ELF-1 (cell line): ENCODE measurements at regions not wholly inside any gene's neighbourhood (a gene's known extent, or its start where the extent isn't known, plus 50 kb on each side); places are given as distances from the start of the nearest gene placed in this dataset.

Source experiments
- DNase-seq: peaks from one replicate; pipeline ENCODE4 v3.0.0-alpha.2; 2016; ENCODE audit warnings: low read depth, low spot score

DNA sequence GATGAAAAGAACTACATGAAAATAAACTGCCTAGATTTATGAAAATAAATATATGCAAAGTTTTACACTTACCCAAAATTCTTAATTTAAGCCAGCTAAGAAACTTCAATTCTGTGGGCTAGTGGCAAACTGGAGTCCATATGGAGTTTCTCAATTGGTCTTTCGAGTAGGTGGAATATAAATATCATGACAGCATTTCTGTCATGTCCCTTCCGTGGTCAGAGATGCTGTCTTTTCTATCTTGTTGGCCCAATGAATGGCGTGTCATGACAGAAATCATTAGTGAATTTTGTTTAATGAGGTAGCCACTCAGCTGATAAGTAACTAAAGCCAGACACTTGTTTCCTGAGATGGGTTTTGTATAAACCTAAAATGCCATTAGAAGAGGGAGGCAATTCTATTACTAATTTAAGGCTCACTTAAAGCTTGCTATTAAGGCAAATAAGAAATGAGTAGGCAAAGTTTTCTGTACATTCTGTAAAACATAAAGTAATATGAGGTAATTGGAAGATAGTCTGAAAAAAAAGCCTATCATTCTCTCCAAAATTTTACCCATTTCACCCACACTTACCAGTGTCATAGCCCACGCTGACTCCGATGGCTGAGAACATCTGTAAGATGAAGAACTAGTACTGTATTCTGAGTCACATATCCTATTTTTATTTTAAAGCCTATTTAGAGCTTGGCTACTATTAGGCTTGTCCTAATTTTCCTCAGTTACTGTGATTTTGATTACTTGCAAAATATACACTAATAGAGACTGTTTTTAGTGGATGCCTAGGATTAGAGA is 419.3 kb upstream of the MEF2C start:
- DNase-seq = no peak

DNA sequence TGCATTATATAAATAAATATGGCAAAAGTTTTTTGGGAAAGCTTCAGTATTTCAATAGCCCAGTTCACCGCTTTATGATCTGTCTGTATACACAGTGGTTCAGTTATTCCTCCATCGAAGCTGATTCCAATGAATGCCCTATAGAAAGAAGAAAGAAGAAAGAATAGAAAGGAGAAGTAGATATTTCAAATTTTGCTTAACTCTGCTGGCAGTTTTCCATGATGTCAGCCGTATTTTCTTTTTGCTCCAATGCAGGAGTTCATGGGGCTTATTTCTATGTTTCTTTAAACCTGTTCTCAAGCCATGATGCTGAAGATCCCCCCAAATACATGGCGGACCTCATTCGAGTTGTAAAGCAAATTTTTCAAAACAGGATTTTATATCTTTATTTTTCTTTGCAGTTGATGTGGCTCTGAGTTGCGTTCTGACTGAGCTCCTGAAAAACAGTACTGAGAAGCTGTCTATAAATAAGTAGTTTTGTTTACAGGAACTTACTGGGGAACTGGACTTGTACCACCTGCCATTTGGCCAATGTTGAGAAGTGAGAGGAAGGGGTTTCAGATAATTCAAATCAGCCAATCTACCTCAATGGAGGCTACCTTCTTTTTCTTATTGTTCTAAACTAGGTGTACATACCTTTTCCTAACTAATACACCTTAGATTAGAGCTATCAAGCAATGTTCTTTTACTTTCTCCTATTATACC is 418.5 kb upstream of the MEF2C start:
- no peak for DNase-seq

DNA sequence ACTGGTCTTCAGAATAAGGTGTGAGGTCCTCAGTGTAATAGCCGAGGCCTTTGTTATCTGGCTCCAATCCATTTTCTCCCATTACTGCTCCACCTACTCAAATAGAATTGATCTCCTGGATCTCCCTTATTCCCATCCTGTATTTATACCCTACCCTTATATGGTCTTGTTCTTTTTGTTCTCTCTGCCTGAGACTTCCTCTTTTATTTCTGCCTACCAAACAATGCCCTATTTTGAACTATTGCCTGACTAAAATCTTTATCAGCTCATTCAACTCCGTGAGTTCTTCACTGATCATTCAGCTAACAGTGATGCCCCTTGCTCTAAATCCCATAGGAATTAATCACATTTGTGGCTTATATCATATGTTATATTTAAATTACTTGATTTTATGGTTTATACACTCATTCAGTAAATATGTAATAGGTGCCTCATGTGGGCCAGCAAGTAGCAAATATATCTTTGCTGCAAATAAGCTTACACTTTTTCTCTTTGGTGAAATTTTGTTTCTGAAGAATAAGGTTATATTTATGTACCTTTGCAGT is 417.5 kb upstream of the MEF2C start:
- no peak for DNase-seq

DNA sequence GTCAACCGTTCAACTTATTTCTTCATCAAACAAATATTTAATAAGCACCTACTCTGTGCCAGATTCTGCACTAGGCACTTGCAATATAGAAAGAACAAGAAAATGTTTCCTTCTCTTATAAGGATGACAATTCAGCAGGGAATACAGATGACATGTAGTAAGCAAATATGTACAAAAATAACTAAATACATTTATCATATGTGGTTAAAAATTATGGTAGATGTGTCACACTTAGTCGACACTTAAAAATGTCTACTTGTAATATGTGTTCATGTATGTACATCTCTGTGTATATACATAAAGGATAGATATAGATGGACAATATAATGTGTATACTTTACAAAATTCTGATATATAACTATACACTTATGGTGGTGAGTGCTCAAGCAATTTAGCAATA is 417.0 kb upstream of the MEF2C start:
- no peak for DNase-seq

DNA sequence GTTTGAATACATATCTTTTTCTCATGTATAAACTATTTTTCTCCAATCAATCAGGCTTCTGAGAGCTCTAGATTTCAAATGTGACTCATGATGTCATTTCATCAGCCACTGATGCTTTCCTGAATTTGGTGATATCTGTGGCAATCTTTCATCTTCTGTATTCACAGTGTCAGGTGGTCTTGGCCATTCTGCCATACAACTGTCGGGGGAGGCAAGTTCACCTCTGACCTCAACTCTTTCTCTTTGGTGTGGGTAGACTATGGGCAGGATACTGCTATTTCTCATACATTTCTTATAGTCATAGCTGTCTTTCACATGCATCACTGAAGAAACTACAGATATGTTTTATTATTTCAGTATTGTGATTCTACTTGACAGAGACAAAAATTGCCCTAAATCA is 414.1 kb upstream of the MEF2C start:
- DNase-seq = no peak

DNA sequence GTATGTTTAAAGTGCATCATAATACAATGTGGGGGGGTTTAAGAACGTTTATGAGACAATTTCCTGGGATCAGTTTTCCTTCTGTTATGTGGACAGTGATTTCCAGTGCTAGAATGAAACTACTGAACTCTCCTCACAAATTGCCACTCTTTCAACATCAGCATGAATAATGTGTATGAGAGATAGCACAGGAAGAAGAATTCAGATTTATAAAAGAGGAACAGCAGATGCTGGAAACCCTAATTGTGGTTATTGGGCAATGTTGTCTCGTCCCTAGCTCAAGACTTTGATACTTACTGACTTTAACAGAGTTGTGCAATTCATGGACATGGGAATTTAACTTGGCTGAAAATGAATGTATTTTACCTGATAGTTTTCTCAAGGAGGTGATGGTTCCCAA is 410.8 kb upstream of the MEF2C start:
- DNase-seq = no peak

DNA sequence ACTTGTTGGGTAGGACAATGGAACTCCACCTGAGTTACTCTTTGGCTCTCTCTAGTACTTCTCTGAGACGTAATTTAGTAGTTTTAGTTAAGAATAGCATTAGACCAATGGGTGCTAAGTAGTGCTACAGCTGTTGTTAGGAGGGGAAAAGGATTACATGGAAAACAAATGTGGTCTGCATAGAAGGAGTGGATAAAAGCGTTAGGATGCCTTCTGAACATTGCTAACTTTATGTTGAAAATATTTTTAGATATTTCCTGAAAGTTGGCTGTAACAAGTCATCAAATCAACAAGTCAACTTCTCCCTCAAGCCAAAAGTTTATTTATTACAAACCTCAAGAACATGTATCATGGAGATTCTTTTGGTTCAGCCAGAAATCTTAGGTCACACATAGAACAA is 409.5 kb upstream of the MEF2C start:
- no peak for DNase-seq

DNA sequence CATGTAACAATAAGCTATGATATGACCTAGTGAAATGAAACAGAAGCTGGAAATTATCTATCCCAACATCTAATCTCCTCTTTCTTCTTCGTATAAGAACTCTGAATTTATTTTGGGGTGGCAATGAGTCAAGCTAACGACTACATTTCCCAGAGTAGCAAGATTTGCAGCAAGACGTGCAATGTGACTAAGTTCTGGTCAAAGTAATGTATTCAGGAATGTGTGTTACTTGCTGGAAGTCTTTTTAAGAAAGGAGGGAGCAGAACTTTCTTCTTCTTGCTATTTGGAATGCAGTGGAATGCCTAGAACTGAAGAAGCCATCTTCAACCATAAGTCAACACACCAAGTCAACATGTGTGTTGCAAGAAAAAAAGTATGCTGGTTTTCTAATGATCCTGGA is 406.6 kb upstream of the MEF2C start:
- no peak for DNase-seq

DNA sequence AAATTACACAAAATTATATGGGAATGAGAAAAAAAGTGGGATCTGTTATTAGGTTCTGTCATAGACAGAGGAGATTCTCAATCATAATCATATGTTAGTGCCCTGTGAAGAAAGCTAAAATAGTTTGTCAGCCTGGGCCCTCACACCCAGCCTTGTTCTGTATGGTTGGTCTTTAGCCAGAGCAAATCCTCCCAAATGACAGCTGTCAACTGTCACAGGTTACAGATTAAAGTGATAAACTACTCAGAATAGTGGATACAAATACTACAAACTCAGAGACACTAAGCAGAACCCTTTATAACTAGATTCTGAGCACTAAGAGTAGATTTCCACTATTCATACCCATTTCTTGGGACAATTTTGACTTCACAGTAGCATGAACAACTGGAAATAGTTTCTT is 405.0 kb upstream of the MEF2C start:
- no peak for DNase-seq

DNA sequence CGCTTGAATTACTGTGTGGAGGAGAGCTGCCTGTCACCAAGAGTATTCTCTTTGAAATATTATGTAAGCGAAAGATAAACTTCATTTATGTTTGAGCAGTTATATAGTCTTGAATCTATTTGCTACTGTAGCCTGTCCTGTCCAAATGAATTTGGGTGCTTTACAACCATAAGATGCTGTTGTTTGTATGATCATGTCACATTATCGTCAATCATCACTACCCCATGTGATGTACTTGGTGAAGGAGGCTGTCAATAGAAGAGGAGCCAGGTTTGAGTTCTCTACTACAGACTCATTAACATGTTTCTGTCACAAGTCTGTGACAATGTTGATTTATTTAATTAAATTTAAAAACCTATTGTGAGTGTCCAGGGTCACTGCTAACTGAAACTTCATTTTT is 403.3 kb upstream of the MEF2C start:
- DNase-seq = no peak

DNA sequence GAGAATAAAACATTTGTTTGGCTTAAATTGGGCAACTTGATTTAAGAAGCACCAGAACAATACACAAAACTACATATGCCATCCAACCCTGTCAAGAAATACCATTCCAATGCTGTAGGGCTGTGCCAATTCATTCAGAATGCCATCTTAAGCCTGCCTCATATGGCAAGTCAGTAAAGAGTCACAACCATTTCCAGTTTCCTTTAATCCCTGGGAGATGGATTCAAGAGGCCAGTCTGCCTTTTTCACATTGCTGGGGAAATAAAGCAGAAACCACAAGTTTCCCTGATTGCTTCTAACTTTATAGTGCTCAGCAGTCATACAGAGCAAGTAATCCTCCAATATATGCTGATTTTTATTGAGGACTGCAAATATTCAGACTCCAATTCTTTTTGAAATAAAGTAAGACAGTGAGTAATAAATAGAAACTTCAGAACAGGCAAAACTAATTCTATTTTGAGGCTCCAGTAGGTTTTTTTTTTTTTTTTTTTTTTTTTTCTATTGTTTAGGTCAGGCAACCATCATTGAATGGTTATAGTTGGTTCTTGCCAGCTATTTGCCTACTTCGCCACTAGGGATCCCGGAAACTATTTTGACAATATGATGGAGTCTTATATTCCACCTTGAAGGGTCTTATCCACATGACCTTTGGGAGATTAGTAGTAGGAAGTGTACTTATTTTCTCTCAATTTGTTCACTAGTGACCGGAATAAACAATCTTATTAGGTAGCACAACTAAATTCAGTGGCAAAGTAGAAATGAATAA is 400.9 kb upstream of the MEF2C start:
- no peak for DNase-seq

DNA sequence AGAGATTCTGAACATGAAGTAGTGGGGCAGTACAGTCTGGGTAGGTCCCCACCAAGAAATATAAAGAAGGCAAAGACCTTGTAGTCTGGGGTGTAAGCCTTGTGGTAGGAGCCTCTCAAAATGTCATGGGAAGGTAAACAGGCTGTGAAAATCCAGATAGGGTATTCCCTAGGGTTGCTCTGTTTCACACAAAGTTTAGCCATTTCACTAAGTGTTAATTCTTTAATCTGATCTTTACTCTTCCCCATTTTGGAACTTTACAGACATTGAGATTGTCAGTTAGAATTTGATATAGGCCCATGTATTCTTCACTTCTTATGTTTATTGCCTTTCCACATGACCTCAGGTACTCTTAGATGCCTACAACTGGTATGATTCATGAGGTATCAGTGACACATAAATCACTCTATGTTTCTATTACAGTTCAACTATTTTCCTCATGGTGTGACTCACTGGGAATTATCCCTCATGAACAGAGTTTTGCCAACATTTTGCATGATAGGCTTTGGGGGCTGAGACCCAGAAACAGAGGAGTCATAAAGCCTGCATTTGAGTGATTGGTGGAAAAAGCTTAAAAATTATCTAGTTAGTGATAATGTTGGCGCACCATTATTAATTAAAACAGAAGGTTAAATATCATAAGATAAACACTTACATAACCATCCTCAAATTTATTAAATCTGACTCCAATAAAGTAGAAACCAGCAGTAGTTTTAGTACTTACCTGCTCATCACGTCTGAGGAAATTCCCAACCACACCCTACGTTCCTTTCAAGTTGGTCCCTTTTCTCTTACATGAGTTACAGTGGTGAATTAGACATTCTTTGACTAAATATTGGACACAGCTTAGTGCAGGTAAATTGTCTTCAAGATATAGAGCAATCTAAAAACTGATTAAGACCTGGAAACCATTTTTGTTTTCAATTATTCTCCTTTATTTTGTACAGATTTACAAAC is 399.8 kb upstream of the MEF2C start:
- no peak for DNase-seq

DNA sequence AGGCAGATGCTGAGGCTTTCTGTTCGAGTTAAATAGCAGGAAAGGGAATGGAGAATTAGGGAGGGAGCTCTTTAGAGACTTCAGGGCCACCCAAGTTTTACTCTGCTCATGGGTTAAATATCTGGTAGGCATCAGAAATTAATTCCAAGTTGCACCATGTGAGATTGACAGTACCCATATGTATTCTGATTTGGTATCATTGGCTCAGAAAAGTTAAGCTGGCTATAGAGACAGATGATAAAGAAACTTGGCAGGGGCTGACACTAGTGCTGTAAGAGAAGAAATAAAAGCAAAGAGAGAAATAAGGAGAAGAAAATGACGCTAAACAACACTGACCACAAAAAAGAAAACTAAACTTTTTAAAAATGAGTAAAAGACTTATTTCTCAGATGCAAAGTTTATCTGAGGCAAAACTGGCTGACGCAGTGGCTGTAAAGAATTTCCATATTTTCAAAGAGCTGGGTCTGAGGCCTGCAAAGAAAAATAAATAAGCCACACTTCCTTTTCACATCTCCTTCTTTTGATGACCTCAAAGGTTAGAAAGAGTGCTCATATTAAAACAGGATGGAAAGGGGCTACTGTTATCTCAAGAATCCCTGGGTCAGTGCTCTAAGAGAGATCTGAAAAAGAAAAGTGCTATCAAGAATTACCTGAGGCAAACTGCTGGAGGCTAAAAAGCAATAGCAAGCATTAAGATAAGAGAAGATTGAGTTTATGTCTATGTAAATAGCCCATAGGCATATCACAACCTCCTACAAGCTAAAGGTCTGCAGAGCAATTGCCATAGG is 399.0 kb upstream of the MEF2C start:
- DNase-seq = no peak

DNA sequence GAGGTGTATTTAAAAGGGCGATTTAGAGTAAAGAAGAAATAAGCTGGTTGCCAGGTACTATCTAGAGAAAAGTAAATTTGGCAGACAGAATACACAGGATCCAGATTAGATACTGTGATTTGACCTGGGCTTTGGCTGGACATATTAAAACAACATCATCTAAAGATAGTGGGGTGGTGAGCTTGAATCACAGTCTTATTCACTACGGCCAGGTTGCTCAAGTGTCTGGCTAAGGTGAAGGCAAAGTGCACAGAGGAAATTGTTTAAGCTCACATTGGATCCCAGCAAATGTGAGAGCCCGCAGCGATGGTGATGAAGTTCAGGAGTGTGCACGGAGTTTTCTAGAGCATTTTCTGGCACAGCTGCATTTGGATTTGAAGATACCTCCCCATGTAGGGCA is 398.2 kb upstream of the MEF2C start:
- DNase-seq = no peak

DNA sequence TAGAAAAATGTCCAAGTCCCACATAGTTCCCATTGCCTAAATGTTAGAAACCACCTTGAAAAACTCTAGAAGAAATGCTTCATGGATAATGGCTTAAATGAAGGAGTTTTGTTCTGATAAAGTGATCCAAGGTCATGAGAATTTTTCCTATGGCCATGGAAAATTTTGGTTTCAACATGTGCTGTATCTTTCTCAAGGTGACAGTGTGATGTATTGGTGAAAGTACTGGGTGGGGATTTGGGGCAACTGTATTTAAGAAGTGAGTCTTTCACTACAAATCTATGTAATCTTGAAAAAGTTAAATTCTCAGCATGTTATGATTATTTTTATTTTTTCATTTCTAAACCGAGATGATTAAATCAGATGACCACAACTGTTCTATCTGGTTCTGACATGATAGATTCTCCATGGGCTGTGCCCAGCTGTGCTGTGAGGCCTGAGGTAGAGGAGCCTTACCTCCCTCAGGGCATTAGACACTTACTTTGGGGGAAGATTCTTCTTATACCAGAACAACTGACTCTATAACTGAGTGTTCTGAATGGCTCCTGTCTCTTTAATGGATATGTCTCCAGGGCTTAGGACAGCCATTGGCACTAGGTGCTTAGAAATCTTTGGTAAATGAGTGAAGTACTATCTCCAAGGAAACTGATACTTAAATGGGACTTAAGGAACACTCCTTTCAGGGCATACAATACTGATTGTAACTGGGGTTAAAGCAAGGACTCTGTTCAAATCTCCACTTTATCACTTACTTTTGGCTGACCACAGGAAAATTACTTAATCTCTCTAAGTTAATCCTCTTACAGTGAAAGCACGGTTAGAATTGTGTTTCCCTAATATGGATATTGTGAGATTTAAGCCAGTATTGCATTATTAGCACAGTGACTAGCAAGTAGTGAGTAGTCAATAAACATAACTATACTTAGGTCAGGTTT is 397.4 kb upstream of the MEF2C start:
- no peak for DNase-seq

DNA sequence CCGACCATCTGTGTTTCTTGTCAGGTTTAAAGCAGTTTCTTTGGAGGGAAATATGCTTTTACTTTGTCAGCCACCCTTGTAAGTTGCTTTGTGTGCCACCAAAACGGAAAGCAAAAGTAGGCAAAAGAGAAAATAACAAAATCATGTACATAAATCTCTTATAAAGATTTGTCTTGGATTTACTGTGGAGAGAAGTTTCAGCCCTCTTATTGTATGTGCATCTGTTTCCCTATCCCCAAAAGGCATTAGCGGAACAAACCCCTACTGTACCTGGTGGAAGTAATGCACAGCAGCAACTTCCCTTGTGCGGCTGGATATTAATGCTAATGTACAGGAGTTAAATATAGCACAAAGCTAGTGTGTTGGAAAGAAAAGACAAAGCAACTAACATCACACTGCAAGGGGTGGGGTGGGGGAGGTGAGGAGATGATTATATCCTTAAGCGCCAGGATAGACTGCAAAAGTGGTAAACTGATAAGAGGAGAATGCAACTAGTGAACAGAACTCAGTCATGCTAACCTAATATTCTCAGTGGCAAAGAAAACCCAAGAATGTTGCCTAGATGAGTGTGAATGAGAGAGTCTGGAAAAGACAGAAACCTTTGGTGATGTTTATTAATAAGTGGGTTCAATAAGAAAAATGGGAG is 396.5 kb upstream of the MEF2C start:
- no peak for DNase-seq

DNA sequence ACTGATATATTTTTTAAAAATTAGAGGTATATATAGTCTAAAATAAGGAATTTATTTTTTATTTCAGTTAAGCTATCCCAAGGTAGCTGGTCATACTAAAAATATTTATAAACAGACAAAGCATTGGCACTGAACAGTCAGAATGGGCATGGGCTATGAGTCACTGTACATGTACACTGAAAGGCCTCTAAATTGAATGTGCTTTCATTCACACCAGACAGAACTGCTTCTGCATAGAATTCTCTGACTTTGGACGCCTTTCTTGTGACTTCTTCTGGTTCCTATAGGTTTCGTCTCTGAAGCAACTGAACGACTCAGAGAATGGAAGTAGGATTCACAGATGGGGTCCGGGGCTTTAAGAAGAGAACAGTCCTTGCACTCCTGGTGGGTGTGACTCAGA is 394.8 kb upstream of the MEF2C start:
- no peak for DNase-seq

DNA sequence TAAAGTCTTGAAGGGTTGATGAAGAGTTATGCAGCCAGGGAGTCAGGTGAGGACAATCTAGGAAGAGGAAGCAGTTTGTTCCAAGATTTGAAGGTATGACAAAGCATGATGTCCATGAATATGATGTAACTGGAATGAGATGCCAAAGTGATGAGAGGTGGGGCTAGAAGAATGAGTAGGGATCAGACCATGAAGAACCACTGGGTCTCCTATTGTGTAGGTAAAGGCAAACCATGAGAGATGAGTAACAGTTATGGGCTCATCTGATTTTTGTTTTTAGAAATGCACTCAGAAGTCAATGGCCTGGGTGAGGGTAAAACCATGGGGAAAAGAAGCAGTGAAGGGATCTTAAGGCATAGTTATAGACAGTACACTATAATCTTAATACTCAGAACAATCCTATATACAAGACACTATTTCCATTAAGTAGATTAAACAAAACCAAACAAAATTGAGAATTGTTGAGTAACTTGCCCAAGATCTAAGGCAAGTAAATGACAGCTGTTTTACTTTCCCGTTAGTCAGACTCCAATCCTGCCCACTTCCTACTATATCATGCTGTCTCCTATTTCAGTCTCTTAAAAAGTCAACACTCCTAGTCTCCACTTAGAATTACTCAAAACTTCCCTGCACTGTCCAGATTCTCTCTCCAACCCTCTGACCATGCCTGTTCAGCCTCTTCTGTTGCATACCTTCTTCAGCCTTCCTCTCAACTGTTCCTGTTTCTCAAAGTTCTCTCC is 393.8 kb upstream of the MEF2C start:
- no peak for DNase-seq
